IMR-90 (cell line): ENCODE measurements at regions not wholly inside any gene's neighbourhood (a gene's known extent, or its start where the extent isn't known, plus 50 kb on each side); places are given as distances from the start of the nearest gene placed in this dataset.

ENCODE experiments used
- ATAC-seq: fragments of 200-7000 bp; cut with Tn5 transposase; 2 replicates; pipeline ENCODE4 v1.9.1; 2020; ENCODE audit warnings: low read depth, mild to moderate bottlenecking, moderate library complexity
- BruUV-seq: library from RNA; stranded (reverse); fragments of 400-500 nt; replicated peaks from 2 replicates; lab custom pipeline; 2021; lab: Mats Ljungman, UMichigan
- CTCF ChIA-PET: fragments of 300-600 bp; formaldehyde crosslinking; extraction: SDS; loops from one replicate; lab custom pipeline; 2021; ENCODE audit warnings: antibody characterized with exemption; lab: Yijun Ruan, JAX
- POLR2A ChIA-PET: fragments of 300-600 bp; sonication (Branson Sonifier 250); formaldehyde crosslinking; loops from one replicate; lab custom pipeline; 2022; ENCODE audit warnings: antibody characterized with exemption; ENCODE audit not compliant: unreplicated experiment; lab: Charles Lee
- DNase-seq: peaks from one replicate; pipeline ENCODE4 v3.0.0; 2013
- H2AFZ ChIP-seq: replicated peaks from 2 replicates; pipeline ENCODE3; 2013; ENCODE audit warnings: low read length, mild to moderate bottlenecking; ENCODE audit not compliant: poor library complexity
- H2AK5ac ChIP-seq: 2 replicates; pipeline ENCODE4 v1.6.1; 2013; ENCODE audit warnings: low read depth, low read length, inconsistent platforms
- H2AK9ac ChIP-seq: replicated peaks from 2 replicates; pipeline ENCODE3; 2013; ENCODE audit warnings: mild to moderate bottlenecking, low read depth, low read length, moderate library complexity; ENCODE audit not compliant: poor library complexity
- H2BK120ac ChIP-seq: 2 replicates; pipeline ENCODE4 v1.6.1; 2013; ENCODE audit warnings: low read depth, low read length, inconsistent platforms
- H2BK15ac ChIP-seq: 3 replicates; pipeline ENCODE4 v1.6.1; 2013; ENCODE audit warnings: low read depth, low read length, inconsistent platforms
- H2BK20ac ChIP-seq: 2 replicates; pipeline ENCODE4 v1.6.1; 2013; ENCODE audit warnings: low read depth, mild to moderate bottlenecking, inconsistent platforms, low read length, moderate library complexity
- H2BK5ac ChIP-seq: 2 replicates; pipeline ENCODE4 v1.6.1; 2013; ENCODE audit warnings: mild to moderate bottlenecking, low read depth, low read length, inconsistent platforms; ENCODE audit not compliant: poor library complexity, severe bottlenecking
- H3K14ac ChIP-seq: replicated peaks from 2 replicates; pipeline ENCODE4 v1.6.1; 2013; ENCODE audit warnings: low read depth, low read length, inconsistent platforms
- H3K18ac ChIP-seq: 2 replicates; pipeline ENCODE4 v1.6.1; 2013; ENCODE audit warnings: low read depth, low read length, control low read depth
- H3K23ac ChIP-seq: 2 replicates; pipeline ENCODE4 v1.6.1; 2013; ENCODE audit warnings: low read depth, low read length, inconsistent platforms
- H3K27ac ChIP-seq: 2 replicates; pipeline ENCODE4 v1.5.1; 2013; ENCODE audit warnings: mild to moderate bottlenecking, control low read depth, low read length; ENCODE audit not compliant: insufficient read depth
- H3K27me3 ChIP-seq: 2 replicates; pipeline ENCODE4 v1.6.1; 2013; ENCODE audit warnings: low read length; ENCODE audit not compliant: control insufficient read depth, insufficient read depth
- H3K36me3 ChIP-seq: 2 replicates; pipeline ENCODE4 v1.6.1; 2013; ENCODE audit warnings: low read length, mixed read lengths; ENCODE audit not compliant: control insufficient read depth, insufficient read depth
- H3K4ac ChIP-seq: 2 replicates; pipeline ENCODE4 v1.6.1; 2013; ENCODE audit warnings: low read depth, low read length, inconsistent platforms
- H3K4me1 ChIP-seq: 2 replicates; pipeline ENCODE4 v1.6.1; 2013; ENCODE audit warnings: low read length, mixed read lengths; ENCODE audit not compliant: control insufficient read depth, insufficient read depth
- H3K4me2 ChIP-seq: 2 replicates; pipeline ENCODE4 v1.6.1; 2013; ENCODE audit warnings: low read depth, mild to moderate bottlenecking, control low read depth, low read length, moderate library complexity
- H3K4me3 ChIP-seq: 2 replicates; pipeline ENCODE4 v1.5.1; 2013; ENCODE audit warnings: low read depth, mild to moderate bottlenecking, control low read depth, low read length, moderate library complexity; ENCODE audit not compliant: insufficient read depth
- H3K56ac ChIP-seq: 2 replicates; pipeline ENCODE4 v1.6.1; 2013; ENCODE audit warnings: low read length, inconsistent platforms; ENCODE audit not compliant: insufficient read depth; ENCODE audit errors: extremely low read depth
- H3K79me1 ChIP-seq, 2 experiments: 2 replicates each; pipeline ENCODE4 v1.6.1; 2013; ENCODE audit warnings: low read length in 2 of 2, inconsistent platforms in 1 of 2, low read depth in 1 of 2
- H3K9ac ChIP-seq: 2 replicates; pipeline ENCODE4 v1.6.1; 2013; ENCODE audit warnings: low read depth, low read length, control low read depth
- H3K9me1 ChIP-seq: 2 replicates; pipeline ENCODE4 v1.6.1; 2013; ENCODE audit warnings: low read length, inconsistent platforms; ENCODE audit not compliant: insufficient read depth
- H3K9me3 ChIP-seq: 2 replicates; pipeline ENCODE4 v1.6.1; 2013; ENCODE audit warnings: low read length; ENCODE audit not compliant: control insufficient read depth, insufficient read depth
- H4K20me1 ChIP-seq: 2 replicates; pipeline ENCODE4 v1.6.1; 2013; ENCODE audit warnings: low read length, inconsistent platforms; ENCODE audit not compliant: insufficient read depth
- H4K5ac ChIP-seq: 2 replicates; pipeline ENCODE4 v1.6.1; 2013; ENCODE audit warnings: mild to moderate bottlenecking, low read depth, low read length, control low read depth
- H4K8ac ChIP-seq, 2 experiments: 2 replicates each; pipeline ENCODE4 v1.6.1; 2013; ENCODE audit warnings: low read depth in 2 of 2, low read length in 2 of 2, control low read depth in 1 of 2, inconsistent platforms in 1 of 2
- H4K91ac ChIP-seq: 2 replicates; pipeline ENCODE4 v1.6.1; 2013; ENCODE audit warnings: low read depth, low read length, inconsistent platforms; ENCODE audit not compliant: insufficient read depth
- BHLHE40 ChIP-seq: fragments of 150-350 bp; IDR thresholded peaks from 2 replicates; pipeline ENCODE4 v1.6.1; 2016; ENCODE audit warnings: mild to moderate bottlenecking, low read depth, low read length
- CEBPB ChIP-seq: IDR thresholded peaks from 2 replicates; pipeline ENCODE4 v1.6.1; 2012; ENCODE audit warnings: low read depth, low read length, improper control_type of control experiment
- CHD1 ChIP-seq: IDR thresholded peaks from 2 replicates; pipeline ENCODE4 v1.6.1; 2012; ENCODE audit warnings: low read depth, low read length, improper control_type of control experiment
- CTCF ChIP-seq: conservative IDR thresholded peaks from 2 replicates; pipeline ENCODE4 v1.5.1; 2012; ENCODE audit warnings: mild to moderate bottlenecking, low read depth, low read length, improper control_type of control experiment
- ELK1 ChIP-seq: fragments of 150-350 bp; IDR thresholded peaks from 2 replicates; pipeline ENCODE4 v1.6.1; 2016; ENCODE audit warnings: low read depth, mild to moderate bottlenecking, low read length, moderate library complexity, borderline replicate concordance
- FOS ChIP-seq: fragments of 150-350 bp; IDR thresholded peaks from 2 replicates; pipeline ENCODE4 v1.6.1; 2016; ENCODE audit warnings: low read depth, low read length
- MAFK ChIP-seq: IDR thresholded peaks from 2 replicates; pipeline ENCODE4 v1.6.1; 2012; ENCODE audit warnings: low read depth, low read length, improper control_type of control experiment
- MAZ ChIP-seq: IDR thresholded peaks from 2 replicates; pipeline ENCODE4 v1.6.1; 2012; ENCODE audit warnings: low read depth, mild to moderate bottlenecking, low read length, improper control_type of control experiment, moderate library complexity, borderline replicate concordance
- MXI1 ChIP-seq: IDR thresholded peaks from 2 replicates; pipeline ENCODE4 v1.6.1; 2012; ENCODE audit warnings: low read depth, mild to moderate bottlenecking, low read length, moderate library complexity, borderline replicate concordance
- NFE2L2 ChIP-seq: fragments of 150-350 bp; IDR thresholded peaks from 2 replicates; pipeline ENCODE4 v1.6.1; 2016; ENCODE audit warnings: low read depth, mild to moderate bottlenecking, low read length
- POLR2A ChIP-seq: IDR thresholded peaks from 2 replicates; pipeline ENCODE4 v1.6.1; 2012; ENCODE audit warnings: mild to moderate bottlenecking, low read depth, low read length
- RAD21 ChIP-seq: IDR thresholded peaks from 2 replicates; pipeline ENCODE4 v1.6.1; 2012; ENCODE audit warnings: low read length, improper control_type of control experiment
- RCOR1 ChIP-seq: IDR thresholded peaks from 2 replicates; pipeline ENCODE4 v1.6.1; 2012; ENCODE audit warnings: mild to moderate bottlenecking, low read length, improper control_type of control experiment; ENCODE audit not compliant: insufficient replicate concordance
- RFX5 ChIP-seq: IDR thresholded peaks from 2 replicates; pipeline ENCODE4 v1.8.0; 2012; ENCODE audit warnings: low read depth, mild to moderate bottlenecking, low read length, moderate library complexity
- SMC3 ChIP-seq: fragments of 150-350 bp; IDR thresholded peaks from 2 replicates; pipeline ENCODE4 v1.6.1; 2016; ENCODE audit warnings: low read depth, mild to moderate bottlenecking, antibody characterized with exemption, low read length, moderate library complexity
- USF2 ChIP-seq: fragments of 150-350 bp; IDR thresholded peaks from 2 replicates; pipeline ENCODE4 v1.6.1; 2017; ENCODE audit warnings: mild to moderate bottlenecking, antibody characterized with exemption, low read length, low read depth
- WGBS, 2 experiments: methylation state at CpG; one replicate each; pipeline versions ENCODE4 v1.1.5 to v1.1.7; 2013; ENCODE audit warnings: missing lambda C conversion rate in 2 of 2; ENCODE audit not compliant: insufficient read length in 1 of 2; ENCODE audit errors: extremely low coverage in 2 of 2; 5-methylcytosine and 5-hydroxymethylcytosine counted together
- dilution Hi-C: fragments of 300-500 bp; cut with HindIII; formaldehyde crosslinking; loops from one replicate; pipeline ENCODE4 v1.14.3; 2018; ENCODE audit warnings: low sequenced_read_pairs; ENCODE audit not compliant: unreplicated experiment
- in situ Hi-C: fragments of 300-500 bp; cut with MboI; formaldehyde crosslinking; loops from 3 replicates; pipeline ENCODE4 v1.14.3; 2019; ENCODE audit warnings: low sequenced_read_pairs, inconsistent platforms, mixed read lengths
- intact Hi-C: fragments of 100-400 bp; cut with micrococcal nuclease; formaldehyde crosslinking; loops from 2 replicates; pipeline ENCODE4 v1.10.0; 2022

GRCh38 chr3:173214576-173214975 is 73.5 kb upstream of the SPATA16 start:
- H4K5ac ChIP-seq: no peak overlapping the region
- no peak overlapping the region for H3K56ac ChIP-seq
- ATAC-seq (no peak), DNase-seq (no peak)
- H3K4me2 ChIP-seq: no peak overlapping the region
- dilution Hi-C loops: no loop called here
- no peaks in the 10 kb centered on the region for H3K4me1 ChIP-seq
- H3K27me3 ChIP-seq: no peaks in the 10 kb centered on the region
- no TSS peak for BruUV-seq
- H3K4ac ChIP-seq: no peak overlapping the region
- intact Hi-C loops: no loop called here
- ChIA-PET POLR2A (no interaction called here), CTCF (no interaction called here)
- H3K9me3 ChIP-seq: no peaks in the 10 kb centered on the region
- WGBS, 2 experiments: 11% methylated on average over 3 of the region's 3 CpGs; no CpG with 5 or more reads in 1 of the 2 experiments
- H2BK15ac ChIP-seq: no peak overlapping the region
- H2BK120ac ChIP-seq: no peak overlapping the region
- no peak for TF ChIP-seq ELK1
- no peak for TF ChIP-seq CEBPB
- no peak for TF ChIP-seq SMC3
- no peak for TF ChIP-seq RAD21
- TF ChIP-seq FOS: no peak
- no peak for TF ChIP-seq POLR2A
- no peak for TF ChIP-seq RFX5
- TF ChIP-seq BHLHE40: no peak
- TF ChIP-seq MAFK: no peak
- no peak for TF ChIP-seq RCOR1
- no peak for TF ChIP-seq CTCF
- TF ChIP-seq CHD1: no peak
- no peak for TF ChIP-seq MXI1
- TF ChIP-seq USF2: no peak
- no peak for TF ChIP-seq NFE2L2
- no peak for TF ChIP-seq MAZ
- no peak overlapping the region for H4K91ac ChIP-seq
- no peak overlapping the region for H2BK20ac ChIP-seq
- H3K79me1 ChIP-seq: no peaks in the 10 kb centered on the region
- H2AFZ ChIP-seq: no peak overlapping the region
- H3K9me1 ChIP-seq: no peaks in the 10 kb centered on the region
- H4K20me1 ChIP-seq: no peaks in the 10 kb centered on the region
- H3K23ac ChIP-seq: no peak overlapping the region
- in situ Hi-C loops: no loop called here
- H2AK5ac ChIP-seq: no peak overlapping the region
- H2AK9ac ChIP-seq: no peak overlapping the region
- no peak overlapping the region for H4K8ac ChIP-seq
- H3K4me3 ChIP-seq: no peak overlapping the region
- H3K27ac ChIP-seq: no peak overlapping the region
- H2BK5ac ChIP-seq: no peak overlapping the region
- no peaks in the 10 kb centered on the region for H3K36me3 ChIP-seq
- H3K14ac ChIP-seq: no peak overlapping the region
- no peak overlapping the region for H3K18ac ChIP-seq
- no peak overlapping the region for H3K9ac ChIP-seq
